Natural killer cell treated with Interleukin-12 subunit alpha and Interleukin-12 subunit beta and Interleukin-15 and Interleukin-18, amount 100 ng/mL, for 72 hours (primary cell): ENCODE measurements at regions not wholly inside any gene's neighbourhood (a gene's known extent, or its start where the extent isn't known, plus 50 kb on each side); places are given as distances from the start of the nearest gene placed in this dataset.

ENCODE experiments used
- ATAC-seq, 2 donors: fragments of 150-1000 bp; cut with Tn5 transposase in 1 of 2; sonication (Bioruptor Pico), chemical (Tn5 transposase) in 1 of 2; 2 replicates each; pipeline ENCODE4 v1.10.0; 2021
- DNase-seq: peaks from one replicate; pipeline ENCODE4 v3.0.0; 2022; ENCODE audit warnings: low spot score
- H3K27ac Mint-ChIP-seq, 2 donors: 1 replicate in 1 of 2; 2 replicates in 1 of 2; pipeline ENCODE4 v1.8.0; 2022; ENCODE audit warnings: mixed read lengths in 2 of 2, mild to moderate bottlenecking in 1 of 2, moderate library complexity in 1 of 2
- H3K27me3 Mint-ChIP-seq, 2 donors: 1 replicate in 1 of 2; 2 replicates in 1 of 2; pipeline ENCODE4 v1.8.0; 2022; ENCODE audit warnings: mixed read lengths in 2 of 2
- H3K36me3 Mint-ChIP-seq: one replicate; pipeline ENCODE4 v1.8.0; 2022; ENCODE audit warnings: mixed read lengths
- H3K4me1 Mint-ChIP-seq, 2 donors: 1 replicate in 1 of 2; 2 replicates in 1 of 2; pipeline ENCODE4 v1.8.0; 2022; ENCODE audit warnings: low read depth in 2 of 2, mixed read lengths in 2 of 2, mild to moderate bottlenecking in 1 of 2
- H3K4me3 Mint-ChIP-seq: one replicate; pipeline ENCODE4 v1.8.0; 2022; ENCODE audit warnings: mixed read lengths
- H3K9me3 Mint-ChIP-seq: 2 replicates; pipeline ENCODE4 v1.8.0; 2022; ENCODE audit warnings: mixed read lengths

DNA sequence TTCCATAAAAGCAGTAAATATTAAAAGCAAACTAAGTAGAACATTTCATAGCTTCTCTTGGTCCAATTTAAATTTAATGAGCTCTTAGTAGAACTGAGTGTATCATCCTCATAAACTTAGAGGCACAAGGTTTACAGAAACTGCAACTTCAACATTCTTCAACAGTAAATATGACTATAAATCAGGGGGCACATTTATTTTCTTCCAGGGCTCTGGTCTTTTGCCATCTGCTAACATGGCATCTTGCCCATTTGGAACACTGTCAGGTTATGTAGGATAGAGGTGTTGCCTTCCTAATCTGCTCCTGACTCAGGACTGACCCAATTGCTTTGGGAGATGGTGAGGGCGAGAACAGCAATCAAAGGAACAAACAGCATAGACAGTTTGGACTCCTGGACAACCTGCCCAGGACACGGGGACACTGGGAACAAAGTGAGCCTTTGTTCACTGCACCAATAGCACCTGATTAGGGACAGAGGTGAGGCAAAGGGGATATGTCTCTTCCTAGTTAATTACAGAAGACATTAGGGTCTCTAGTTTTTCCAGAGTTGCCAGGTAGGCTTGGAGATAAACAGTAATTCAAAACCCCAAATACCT lies 610.2 kb upstream of the ROBO2 start:
- no peak overlapping the region for H3K27ac Mint-ChIP-seq
- DNase-seq (no peak), ATAC-seq (no peak)
- H3K4me1 Mint-ChIP-seq, result no peaks in the 10 kb centered on the region
- H3K4me3 Mint-ChIP-seq, result no peak overlapping the region
- no peaks in the 10 kb centered on the region for H3K27me3 Mint-ChIP-seq
- no peaks in the 10 kb centered on the region for H3K36me3 Mint-ChIP-seq
- peaks cover 24% of the 10 kb centered on the region for H3K9me3 Mint-ChIP-seq

DNA sequence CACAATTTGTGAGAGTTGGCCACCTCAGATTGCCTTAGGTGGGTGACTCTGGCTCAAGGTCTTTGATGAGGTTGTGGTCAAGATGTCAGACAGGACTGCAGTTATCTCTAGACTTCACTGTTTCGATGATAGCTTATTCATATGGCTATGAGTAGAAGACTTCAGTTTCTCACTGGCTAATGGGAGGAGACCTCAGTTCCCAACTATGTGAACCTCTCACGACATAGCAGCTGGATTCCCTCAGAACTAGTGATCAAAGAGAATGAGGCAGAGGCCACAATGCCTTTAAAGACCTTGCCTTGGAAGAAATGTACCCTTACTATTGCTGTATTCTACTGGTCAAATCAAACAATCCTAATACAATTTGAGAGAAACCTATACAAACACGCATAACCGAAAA lies 607.5 kb upstream of the ROBO2 start:
- H3K4me3 Mint-ChIP-seq, result no peak overlapping the region
- no peaks in the 10 kb centered on the region for H3K36me3 Mint-ChIP-seq
- ATAC-seq (no peak), DNase-seq (no peak)
- no peaks in the 10 kb centered on the region for H3K27me3 Mint-ChIP-seq
- peaks cover 10% of the 10 kb centered on the region for H3K9me3 Mint-ChIP-seq
- no peak overlapping the region for H3K27ac Mint-ChIP-seq
- no peaks in the 10 kb centered on the region for H3K4me1 Mint-ChIP-seq

DNA sequence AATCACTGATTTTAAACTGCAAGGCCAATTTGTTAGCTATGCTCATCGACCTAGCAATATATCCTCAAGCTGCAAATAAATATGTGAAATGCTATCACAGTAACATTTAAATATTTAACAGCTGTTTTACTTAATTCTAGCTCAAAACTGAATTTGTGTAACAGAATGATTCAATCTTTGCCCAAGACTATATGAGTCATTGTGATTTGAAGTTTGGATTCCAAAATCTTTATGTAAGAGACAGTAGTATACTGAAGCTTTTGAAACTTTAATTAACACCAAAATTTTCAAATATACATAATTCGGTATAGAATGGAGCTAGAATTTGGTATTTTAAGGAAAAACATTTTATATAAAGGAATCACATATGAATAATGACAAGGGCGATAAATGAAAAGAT lies 603.0 kb upstream of the ROBO2 start:
- no peak for DNase-seq
- Mint-ChIP-seq H3K27ac (no peak overlapping the region), H3K4me1 (no peaks in the 10 kb centered on the region), H3K36me3 (no peaks in the 10 kb centered on the region), H3K9me3 (peaks cover 18% of the 10 kb centered on the region), H3K4me3 (no peak overlapping the region), H3K27me3 (no peaks in the 10 kb centered on the region)
- ATAC-seq, result no peak

DNA sequence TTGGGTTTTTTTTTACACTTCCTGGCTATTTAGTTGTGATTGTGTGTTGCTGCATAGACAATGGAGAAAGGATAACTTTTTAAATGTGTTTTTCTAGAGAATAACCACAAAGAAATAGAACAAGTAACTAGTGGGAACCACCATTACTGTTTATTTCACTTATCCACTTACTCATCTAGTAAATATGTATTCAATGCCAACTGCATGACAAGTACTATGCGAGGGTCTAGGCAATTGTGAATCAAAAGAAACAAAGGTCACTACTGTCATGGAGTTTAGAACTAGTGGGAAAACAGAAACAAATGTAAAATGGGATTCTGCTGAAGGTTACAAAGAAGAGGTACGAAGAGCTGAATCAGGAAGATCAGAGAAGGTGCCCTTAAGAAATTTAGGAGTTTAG lies 600.9 kb upstream of the ROBO2 start:
- Mint-ChIP-seq H3K9me3 (peaks cover 11% of the 10 kb centered on the region), H3K4me3 (no peak overlapping the region), H3K4me1 (no peaks in the 10 kb centered on the region), H3K27ac (no peak overlapping the region), H3K27me3 (no peaks in the 10 kb centered on the region), H3K36me3 (no peaks in the 10 kb centered on the region)
- ATAC-seq, result no peak
- no peak for DNase-seq

DNA sequence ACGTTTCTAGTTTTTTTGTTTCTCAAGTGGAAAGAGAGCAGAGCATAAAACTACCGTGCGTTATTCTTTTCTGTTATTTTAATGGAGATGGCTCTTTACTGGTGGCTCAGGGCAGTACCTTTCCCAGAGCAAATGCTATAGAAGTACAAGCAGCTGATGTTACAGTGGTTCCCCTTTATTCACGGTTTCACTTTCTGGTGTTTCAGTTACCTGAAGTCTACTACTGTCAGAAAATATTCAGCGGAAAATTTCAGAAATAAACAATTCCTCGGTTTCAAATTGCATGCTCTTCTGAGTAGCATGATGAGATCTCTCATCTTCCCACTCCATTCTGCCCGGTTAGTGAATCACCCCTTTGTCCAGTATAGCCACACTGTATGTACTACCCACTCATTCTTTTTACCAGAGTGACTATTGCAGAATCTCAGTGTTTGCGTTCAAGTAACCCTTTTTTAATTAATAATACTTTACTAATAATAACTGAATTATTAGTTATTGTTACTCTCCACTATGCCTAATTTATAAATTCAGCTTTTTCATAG lies 597.5 kb upstream of the ROBO2 start:
- Mint-ChIP-seq H3K36me3 (no peaks in the 10 kb centered on the region), H3K4me3 (no peak overlapping the region), H3K27ac (no peak overlapping the region), H3K4me1 (no peaks in the 10 kb centered on the region), H3K27me3 (no peaks in the 10 kb centered on the region), H3K9me3 (peaks cover 8% of the 10 kb centered on the region)
- DNase-seq, result no peak
- no peak for ATAC-seq

DNA sequence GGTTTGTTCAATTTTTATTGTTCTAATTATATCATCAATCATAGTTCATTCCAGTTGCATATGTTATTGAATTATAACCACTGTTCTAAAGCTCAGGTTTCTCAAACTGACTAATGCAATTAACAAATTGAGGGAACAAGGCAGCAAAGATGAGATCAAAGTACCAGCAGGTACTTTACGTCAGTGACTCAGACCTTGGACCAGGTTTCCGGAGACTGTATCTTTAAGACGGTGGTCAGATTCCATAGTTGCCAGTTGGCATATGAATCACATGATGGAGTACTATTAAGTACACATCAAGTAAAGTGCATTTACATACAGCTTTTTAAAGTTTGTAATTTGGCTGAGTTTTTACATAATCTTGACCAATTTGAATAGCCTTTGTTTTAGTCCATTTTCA lies 583.6 kb upstream of the ROBO2 start:
- H3K4me1 Mint-ChIP-seq, result no peaks in the 10 kb centered on the region

DNA sequence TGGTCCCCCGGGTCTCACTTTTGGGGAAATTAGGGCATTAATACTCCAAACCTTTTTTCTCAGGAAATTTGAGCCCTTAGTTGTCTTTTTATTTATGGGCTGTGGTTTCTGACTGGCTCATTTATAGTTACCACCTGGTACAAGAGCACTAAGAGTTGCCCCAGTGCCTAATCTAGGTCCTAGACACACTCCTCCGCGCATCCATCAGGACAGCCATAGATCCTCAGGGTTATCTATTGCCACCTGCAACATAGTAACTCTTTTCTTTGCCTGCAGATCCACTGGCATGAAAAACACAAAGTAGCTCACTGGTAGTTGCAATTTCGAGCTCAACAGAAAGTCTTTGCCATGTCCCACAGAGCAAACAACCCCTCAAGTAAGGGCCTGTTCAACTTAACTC lies 576.4 kb upstream of the ROBO2 start:
- no peaks in the 10 kb centered on the region for H3K27me3 Mint-ChIP-seq
- peaks cover 0 to under 1% of the 10 kb centered on the region in 2 donors for H3K4me1 Mint-ChIP-seq
- H3K4me3 Mint-ChIP-seq, result no peak overlapping the region
- peaks cover 12% of the 10 kb centered on the region for H3K9me3 Mint-ChIP-seq
- H3K36me3 Mint-ChIP-seq, result peaks cover 2% of the 10 kb centered on the region
- ATAC-seq, result no peak
- no peak for DNase-seq
- H3K27ac Mint-ChIP-seq, result no peak overlapping the region

More for the DNA sequence above, 583.6 kb upstream of the ROBO2 start:
- Mint-ChIP-seq H3K27me3 (no peaks in the 10 kb centered on the region), H3K4me3 (no peak overlapping the region), H3K36me3 (peaks cover 5% of the 10 kb centered on the region), H3K9me3 (peaks cover 17% of the 10 kb centered on the region), H3K27ac (no peak overlapping the region)
- DNase-seq (no peak), ATAC-seq (no peak)

DNA sequence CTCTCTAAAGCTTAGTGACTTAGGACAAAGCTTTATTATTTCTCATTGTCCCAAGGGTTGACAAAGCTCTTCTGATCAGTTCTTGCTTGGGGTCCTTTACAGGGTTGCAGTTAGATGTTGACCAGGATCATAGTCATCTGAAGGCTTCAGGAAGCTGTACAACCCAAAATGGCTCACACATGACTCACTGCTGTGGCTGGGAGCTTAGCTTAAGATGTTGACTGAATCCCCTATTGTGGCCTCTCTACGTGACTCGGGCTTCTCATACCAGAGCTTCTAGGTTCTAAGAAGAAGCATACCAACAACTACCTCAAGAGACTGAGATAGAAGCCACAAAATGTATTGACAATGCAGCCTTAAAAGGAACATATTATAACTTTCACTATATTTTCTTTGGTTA lies 569.6 kb upstream of the ROBO2 start:
- no peaks in the 10 kb centered on the region for H3K27me3 Mint-ChIP-seq
- no peak overlapping the region for H3K4me3 Mint-ChIP-seq
- peaks cover 27% of the 10 kb centered on the region for H3K9me3 Mint-ChIP-seq
- ATAC-seq (no peak), DNase-seq (no peak)
- H3K36me3 Mint-ChIP-seq, result peaks cover 21% of the 10 kb centered on the region
- peaks cover 0 to 3% of the 10 kb centered on the region in 2 donors for H3K4me1 Mint-ChIP-seq
- H3K27ac Mint-ChIP-seq, result no peak overlapping the region

DNA sequence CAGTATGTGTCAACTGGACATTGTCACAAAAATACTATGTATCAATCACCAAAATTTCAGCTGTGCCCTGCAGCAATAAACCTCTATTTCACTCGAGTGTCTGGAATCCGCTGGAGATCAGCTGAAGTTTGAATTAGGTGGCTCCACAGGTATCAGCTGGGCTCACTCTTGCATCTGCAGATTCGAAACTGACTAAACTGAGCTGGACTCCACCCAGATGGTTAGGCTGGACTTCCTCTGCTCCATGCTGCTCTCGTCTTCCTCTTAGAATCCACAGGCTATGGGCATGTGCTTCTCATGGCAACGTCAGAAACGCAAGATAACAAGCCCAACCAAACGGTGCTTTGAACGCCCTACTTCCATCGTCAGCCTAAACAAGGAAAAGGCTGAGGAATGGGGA lies 565.3 kb upstream of the ROBO2 start:
- no peak for DNase-seq
- Mint-ChIP-seq H3K27ac (no peak overlapping the region), H3K4me3 (no peak overlapping the region), H3K27me3 (no peaks in the 10 kb centered on the region), H3K36me3 (peaks cover 19% of the 10 kb centered on the region), H3K9me3 (peaks cover 27% of the 10 kb centered on the region), H3K4me1 (no peaks in the 10 kb centered on the region)
- no peak for ATAC-seq

DNA sequence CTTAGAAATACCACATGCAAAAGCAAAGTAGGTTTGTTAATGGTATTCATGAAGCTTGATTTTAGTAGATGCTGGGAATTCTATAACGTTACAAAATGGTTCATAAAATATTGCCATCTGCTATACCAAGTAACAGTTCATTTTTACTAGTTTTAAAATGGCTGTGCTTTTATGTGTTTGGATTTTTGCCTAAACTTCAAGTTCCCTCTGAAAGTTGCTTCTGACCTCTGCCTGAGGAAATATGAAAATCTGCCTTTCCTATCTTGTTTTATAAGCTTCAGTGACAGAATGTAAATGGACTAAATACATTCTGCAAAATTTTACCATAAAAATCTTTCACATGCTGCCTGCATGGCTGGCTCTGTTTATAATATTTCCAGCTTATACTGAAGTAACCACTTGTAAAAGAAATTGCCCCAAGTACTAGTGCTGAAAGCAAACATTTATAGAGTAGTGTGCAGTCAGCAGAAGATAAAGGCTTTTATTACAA lies 560.7 kb upstream of the ROBO2 start:
- Mint-ChIP-seq H3K4me3 (no peak overlapping the region), H3K27ac (no peak overlapping the region), H3K36me3 (peaks cover 16% of the 10 kb centered on the region), H3K9me3 (peaks cover 18% of the 10 kb centered on the region), H3K27me3 (no peaks in the 10 kb centered on the region), H3K4me1 (no peaks in the 10 kb centered on the region)
- ATAC-seq (no peak), DNase-seq (no peak)

DNA sequence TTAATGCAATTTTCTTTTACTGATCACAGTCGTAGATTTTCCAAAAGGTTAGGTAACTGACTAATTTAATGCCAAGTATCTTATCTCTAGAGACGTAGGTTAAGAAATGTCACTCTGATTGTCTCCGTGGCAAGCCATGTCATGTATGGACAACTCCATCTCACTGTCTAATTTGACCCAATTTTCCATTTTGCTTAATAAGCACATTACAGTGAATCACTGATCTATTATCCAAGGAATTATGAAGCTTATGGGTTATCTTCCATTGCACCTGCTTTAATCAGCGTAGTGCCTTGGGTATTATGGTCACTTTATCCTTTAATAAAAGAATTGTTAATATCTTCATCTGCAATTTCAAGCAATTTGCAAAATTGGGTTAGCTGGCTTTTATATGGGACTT lies 557.4 kb upstream of the ROBO2 start:
- Mint-ChIP-seq H3K36me3 (peaks cover 14% of the 10 kb centered on the region), H3K4me3 (no peak overlapping the region), H3K9me3 (peaks cover 6% of the 10 kb centered on the region), H3K27ac (no peak overlapping the region), H3K4me1 (no peaks in the 10 kb centered on the region), H3K27me3 (no peaks in the 10 kb centered on the region)
- ATAC-seq, result no peak
- no peak for DNase-seq

DNA sequence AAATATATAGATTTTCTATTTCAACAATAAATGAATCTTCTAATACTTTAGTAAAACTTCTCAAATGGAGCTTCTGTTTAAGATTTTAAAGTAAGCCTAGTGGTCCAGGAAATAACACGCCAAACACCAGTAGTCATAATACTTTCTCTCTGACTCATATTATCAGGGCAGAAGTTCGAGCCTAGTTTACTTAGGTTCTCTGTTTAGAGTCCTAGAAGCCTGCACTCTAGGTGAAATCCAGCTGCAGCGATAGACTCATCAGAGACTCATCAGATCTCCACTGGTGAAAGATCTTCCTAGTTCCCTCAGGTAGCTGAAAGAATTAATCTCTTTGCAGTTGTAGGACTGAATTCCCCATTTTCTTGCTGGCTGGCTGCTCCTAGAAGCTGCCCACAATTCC lies 552.5 kb upstream of the ROBO2 start:
- no peaks in the 10 kb centered on the region for H3K4me1 Mint-ChIP-seq
- H3K9me3 Mint-ChIP-seq, result peaks cover 4% of the 10 kb centered on the region
- no peaks in the 10 kb centered on the region for H3K27me3 Mint-ChIP-seq
- H3K4me3 Mint-ChIP-seq, result no peak overlapping the region
- DNase-seq, result no peak
- H3K36me3 Mint-ChIP-seq, result no peaks in the 10 kb centered on the region
- H3K27ac Mint-ChIP-seq, result no peak overlapping the region
- no peak for ATAC-seq

DNA sequence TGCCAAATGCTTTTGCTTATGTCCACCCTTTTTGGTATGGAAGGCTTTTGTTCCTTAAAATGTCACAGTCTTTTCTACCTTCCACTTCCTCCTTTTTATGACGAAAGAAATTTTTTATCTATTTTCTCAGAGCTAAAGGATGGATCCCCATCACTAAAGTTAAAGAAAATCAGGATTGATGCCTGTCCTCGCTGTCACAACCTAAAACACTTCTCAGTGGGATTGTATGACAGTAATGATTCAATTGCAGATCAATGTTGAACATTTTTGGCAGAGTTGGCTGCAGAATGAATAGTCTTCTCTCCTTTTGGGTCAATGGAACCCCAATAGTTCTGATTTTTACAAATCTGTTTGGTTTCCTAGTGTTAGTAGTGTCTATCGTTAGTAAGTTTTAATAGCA lies 549.8 kb upstream of the ROBO2 start:
- H3K4me1 Mint-ChIP-seq, result no peaks in the 10 kb centered on the region
- DNase-seq (no peak), ATAC-seq (no peak)
- peaks cover 8% of the 10 kb centered on the region for H3K36me3 Mint-ChIP-seq
- no peak overlapping the region for H3K4me3 Mint-ChIP-seq
- H3K27me3 Mint-ChIP-seq, result no peaks in the 10 kb centered on the region
- peaks cover 13% of the 10 kb centered on the region for H3K9me3 Mint-ChIP-seq
- H3K27ac Mint-ChIP-seq, result no peak overlapping the region

DNA sequence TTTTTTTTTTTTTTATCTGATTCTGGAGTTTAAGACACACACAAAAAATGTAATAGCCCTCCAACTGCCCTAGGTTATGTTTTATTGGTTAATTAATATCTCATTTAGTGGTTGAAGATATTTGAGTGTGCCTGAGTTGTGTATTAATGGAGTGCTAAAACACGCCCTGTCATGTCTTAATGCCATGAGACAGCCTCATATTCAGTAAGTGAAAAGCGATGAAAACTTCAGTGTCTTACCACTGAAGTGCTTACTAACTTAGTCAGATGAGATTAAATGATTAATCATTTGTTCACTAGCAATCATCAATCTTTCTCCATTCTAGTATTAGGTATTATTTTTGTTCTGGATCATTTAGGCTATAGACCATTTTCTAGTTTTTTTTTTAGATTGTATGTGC lies 544.7 kb upstream of the ROBO2 start:
- no peak for ATAC-seq
- Mint-ChIP-seq H3K27me3 (no peaks in the 10 kb centered on the region), H3K4me3 (no peak overlapping the region), H3K4me1 (no peaks in the 10 kb centered on the region), H3K36me3 (peaks cover 8% of the 10 kb centered on the region), H3K27ac (no peak overlapping the region), H3K9me3 (peaks cover 23% of the 10 kb centered on the region)
- no peak for DNase-seq

DNA sequence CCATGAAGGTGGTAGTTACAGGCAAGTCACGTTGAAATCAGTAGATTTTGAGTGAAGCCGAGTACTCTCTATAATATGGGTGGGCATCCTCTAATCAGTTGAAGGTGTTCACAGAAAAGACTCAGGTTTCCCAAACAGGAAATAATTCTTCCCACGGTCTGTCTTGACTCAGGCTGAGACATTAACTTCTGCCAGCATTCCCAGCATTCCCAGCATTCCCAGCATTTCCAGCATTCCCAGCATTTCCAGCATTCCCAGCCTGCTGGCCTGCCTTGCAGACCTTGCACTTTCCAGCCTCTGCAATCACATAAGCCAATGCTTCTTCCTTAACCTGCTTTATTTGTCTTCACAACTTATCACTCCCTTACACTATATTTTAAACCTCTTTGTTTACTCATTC lies 542.3 kb upstream of the ROBO2 start:
- H3K4me3 Mint-ChIP-seq, result no peak overlapping the region
- DNase-seq (no peak), ATAC-seq (no peak)
- no peaks in the 10 kb centered on the region for H3K27me3 Mint-ChIP-seq
- H3K36me3 Mint-ChIP-seq, result peaks cover 8% of the 10 kb centered on the region
- H3K4me1 Mint-ChIP-seq, result no peaks in the 10 kb centered on the region
- no peak overlapping the region for H3K27ac Mint-ChIP-seq
- peaks cover 23% of the 10 kb centered on the region for H3K9me3 Mint-ChIP-seq
